ENCODE measurements at regions not wholly inside any gene's neighbourhood (a gene's known extent, or its start where the extent isn't known, plus 50 kb on each side); places are given as distances from the start of the nearest gene placed in this dataset.

- peak; percentile 46 to 64 for DNase-seq (ENCODE audit: low read depth in 1 of 2, low spot score in 1 of 2)
Observed at GRCh38 chr12:91811481-91812287, 334.0 kb downstream of the BTG1 start.

- no peak for DNase-seq (ENCODE audit: low read depth in 1 of 2, low spot score in 1 of 2)
Observed at GRCh38 chr12:91810531-91811451, 334.9 kb downstream of the BTG1 start.

GRCh38 chr12:91810077-91810476 is 335.6 kb downstream of the BTG1 start:
- no peak for DNase-seq (ENCODE audit: low read depth in 1 of 2, low spot score in 1 of 2)

- DNase-seq (ENCODE audit: low read depth in 1 of 2, low spot score in 1 of 2), result no peak
Observed at GRCh38 chr12:91805031-91805430, 340.6 kb downstream of the BTG1 start.

GRCh38 chr12:91804533-91804932 is 341.1 kb downstream of the BTG1 start:
- DNase-seq (ENCODE audit: low read depth in 1 of 2, low spot score in 1 of 2), result no peak

- DNase-seq (ENCODE audit: low read depth in 1 of 2, low spot score in 1 of 2), result no peak
Observed at GRCh38 chr12:91801048-91801447, 344.6 kb downstream of the BTG1 start.

- no peak for DNase-seq (ENCODE audit: low read depth in 1 of 2, low spot score in 1 of 2)
Observed at GRCh38 chr12:91793676-91794075, 352.0 kb downstream of the BTG1 start.

- no peak for DNase-seq (ENCODE audit: low read depth in 1 of 2, low spot score in 1 of 2)
Observed at GRCh38 chr12:91792597-91792996, 353.0 kb downstream of the BTG1 start.

- DNase-seq (ENCODE audit: low read depth in 1 of 2, low spot score in 1 of 2), result no peak
Observed at GRCh38 chr12:91786499-91787272, 359.0 kb downstream of the BTG1 start.

GRCh38 chr12:91785655-91786498 is 359.8 kb downstream of the BTG1 start:
- no peak for DNase-seq (ENCODE audit: low read depth in 1 of 2, low spot score in 1 of 2)

- DNase-seq (ENCODE audit: low read depth in 1 of 2, low spot score in 1 of 2), result no peak
Observed at GRCh38 chr12:91781114-91781513, 364.5 kb downstream of the BTG1 start.

- DNase-seq (ENCODE audit: low read depth in 1 of 2, low spot score in 1 of 2), result peak; percentile 4 to 60
Observed at GRCh38 chr12:91778938-91779400, 366.7 kb downstream of the BTG1 start.

- no peak for DNase-seq (ENCODE audit: low read depth in 1 of 2, low spot score in 1 of 2)
Observed at GRCh38 chr12:91778091-91778832, 367.4 kb downstream of the BTG1 start.

GRCh38 chr12:91777268-91777992 is 368.2 kb downstream of the BTG1 start:
- DNase-seq (ENCODE audit: low read depth in 1 of 2, low spot score in 1 of 2), result no peak

- no peak for DNase-seq (ENCODE audit: low read depth in 1 of 2, low spot score in 1 of 2)
Observed at GRCh38 chr12:91774434-91774921, 371.2 kb downstream of the BTG1 start.

- no peak for DNase-seq (ENCODE audit: low read depth in 1 of 2, low spot score in 1 of 2)
Observed at GRCh38 chr12:91773749-91774429, 371.8 kb downstream of the BTG1 start.

GRCh38 chr12:91772411-91772810 is 373.2 kb downstream of the BTG1 start:
- no peak for DNase-seq (ENCODE audit: low read depth in 1 of 2, low spot score in 1 of 2)

GRCh38 chr12:91769736-91770135 is 375.9 kb downstream of the BTG1 start:
- DNase-seq (ENCODE audit: low read depth in 1 of 2, low spot score in 1 of 2), result no peak

Measured in activated CD4-positive, alpha-beta T cell treated with anti-CD3 and anti-CD28 coated beads, Interleukin-2, amount 50 U/mL, for 24 hours (primary cell).